Neural progenitor cell (in vitro differentiated cells): ENCODE measurements at regions not wholly inside any gene's neighbourhood (a gene's known extent, or its start where the extent isn't known, plus 50 kb on each side); places are given as distances from the start of the nearest gene placed in this dataset.

Source experiments
- DNase-seq: peaks from one replicate; pipeline ENCODE4 v3.0.0-alpha.2; 2016; ENCODE audit warnings: low spot score
- H2AFZ ChIP-seq: fragments of 200-600 bp; sonication (generic); replicated peaks from 2 replicates; pipeline ENCODE4 v1.6.1; 2016; ENCODE audit warnings: antibody characterized with exemption
- H3F3A ChIP-seq: fragments of 200-600 bp; sonication (generic); 2 replicates; pipeline ENCODE4 v1.6.1; 2016; ENCODE audit warnings: antibody characterized with exemption, low read depth
- H3K27ac ChIP-seq: fragments of 200-600 bp; sonication (generic); 2 replicates; pipeline ENCODE4 v1.5.1; 2016; ENCODE audit warnings: mild to moderate bottlenecking
- H3K27me3 ChIP-seq: fragments of 200-600 bp; sonication (generic); 2 replicates; pipeline ENCODE4 v1.6.1; 2016; ENCODE audit warnings: mild to moderate bottlenecking, moderate library complexity
- H3K36me3 ChIP-seq: fragments of 200-600 bp; sonication (generic); 2 replicates; pipeline ENCODE4 v1.5.1; 2016
- H3K4me1 ChIP-seq: fragments of 200-600 bp; sonication (generic); 2 replicates; pipeline ENCODE4 v1.6.1; 2016; ENCODE audit warnings: mixed run types
- H3K4me2 ChIP-seq: fragments of 200-600 bp; sonication (generic); 2 replicates; pipeline ENCODE4 v1.6.1; 2016
- H3K4me3 ChIP-seq: fragments of 200-600 bp; sonication (generic); 2 replicates; pipeline ENCODE4 v1.5.1; 2016
- H3K79me2 ChIP-seq: fragments of 200-600 bp; sonication (generic); 2 replicates; pipeline ENCODE4 v1.6.1; 2016; ENCODE audit warnings: low read depth
- H3K9ac ChIP-seq: fragments of 200-600 bp; sonication (generic); 2 replicates; pipeline ENCODE4 v1.6.1; 2016
- H3K9me3 ChIP-seq: fragments of 200-600 bp; sonication (generic); 2 replicates; pipeline ENCODE4 v1.5.1; 2016; ENCODE audit warnings: low read depth
- H4K20me1 ChIP-seq: fragments of 200-600 bp; sonication (generic); 2 replicates; pipeline ENCODE4 v1.6.1; 2016; ENCODE audit warnings: low read depth
- H3K27ac Mint-ChIP-seq: 3 replicates; pipeline ENCODE4 v1.8.0; 2021; ENCODE audit warnings: mixed read lengths
- H3K27me3 Mint-ChIP-seq: 2 replicates; pipeline ENCODE4 v1.8.0; 2022; ENCODE audit warnings: low read depth, mild to moderate bottlenecking, inconsistent platforms, moderate library complexity, mixed read lengths; ENCODE audit not compliant: insufficient read depth
- H3K36me3 Mint-ChIP-seq: 3 replicates; pipeline ENCODE4 v1.8.0; 2021; ENCODE audit warnings: mixed read lengths
- H3K4me1 Mint-ChIP-seq: 3 replicates; pipeline ENCODE4 v1.8.0; 2021; ENCODE audit warnings: mixed read lengths
- H3K4me3 Mint-ChIP-seq: 3 replicates; pipeline ENCODE4 v1.8.0; 2021; ENCODE audit warnings: mild to moderate bottlenecking, moderate library complexity, mixed read lengths
- H3K9me3 Mint-ChIP-seq: 3 replicates; pipeline ENCODE4 v1.8.0; 2020; ENCODE audit warnings: mixed read lengths
- CTCF ChIP-seq: fragments of 200-600 bp; sonication (generic); IDR thresholded peaks from 2 replicates; pipeline ENCODE4 v1.5.1; 2017; ENCODE audit warnings: antibody characterized with exemption, mild to moderate bottlenecking
- EZH2 ChIP-seq: fragments of 200-600 bp; sonication (generic); IDR thresholded peaks from 2 replicates; pipeline ENCODE4 v1.6.1; 2017; ENCODE audit warnings: antibody characterized with exemption, mild to moderate bottlenecking, moderate library complexity
- EZH2phosphoT487 ChIP-seq: fragments of 200-600 bp; sonication (generic); IDR thresholded peaks from 2 replicates; pipeline ENCODE4 v1.6.1; 2017; ENCODE audit warnings: antibody characterized with exemption

GRCh38 chr3:163632722-163633121 is 1445.6 kb downstream of the SI start:
- Histone ChIP-seq H3F3A (no peaks in the 10 kb centered on the region), H3K36me3 (no peaks in the 10 kb centered on the region), H3K4me2 (no peak overlapping the region), H3K9me3 (no peaks in the 10 kb centered on the region), H3K9ac (no peak overlapping the region), H4K20me1 (no peaks in the 10 kb centered on the region), H3K27me3 (no peaks in the 10 kb centered on the region), H3K4me1 (no peaks in the 10 kb centered on the region), H2AFZ (no peak overlapping the region), H3K27ac (no peak overlapping the region), H3K79me2 (no peaks in the 10 kb centered on the region), H3K4me3 (no peak overlapping the region)
- no peak overlapping the region for H3K27ac Mint-ChIP-seq
- no peak for TF ChIP-seq EZH2phosphoT487
- no peak for TF ChIP-seq EZH2
- no peak for TF ChIP-seq CTCF
- H3K4me1 Mint-ChIP-seq, result no peaks in the 10 kb centered on the region
- no peaks in the 10 kb centered on the region for H3K36me3 Mint-ChIP-seq
- H3K9me3 Mint-ChIP-seq, result no peaks in the 10 kb centered on the region
- DNase-seq, result no peak
- H3K4me3 Mint-ChIP-seq, result no peak overlapping the region
- no peaks in the 10 kb centered on the region for H3K27me3 Mint-ChIP-seq

DNA sequence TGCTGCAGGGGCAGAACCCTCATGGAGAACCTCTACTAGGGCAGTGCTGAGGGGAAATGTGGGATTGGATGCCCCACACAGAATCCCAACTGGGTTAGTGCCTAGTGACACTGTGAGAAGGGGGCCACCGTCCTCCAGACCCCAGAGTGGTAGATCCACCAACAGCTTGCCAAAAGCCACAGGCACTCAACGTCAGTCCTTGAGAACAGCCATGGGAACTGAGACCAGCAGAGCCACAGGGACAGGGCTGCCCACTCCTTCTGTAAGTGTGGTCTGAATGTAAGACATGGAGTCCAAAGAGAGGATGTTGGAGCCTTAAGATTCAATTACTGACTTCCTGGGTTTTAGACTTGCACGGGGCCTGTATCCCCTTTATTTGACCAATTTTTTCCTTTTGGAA is 1451.5 kb downstream of the SI start:
- Mint-ChIP-seq H3K9me3 (no peaks in the 10 kb centered on the region), H3K27me3 (no peaks in the 10 kb centered on the region), H3K4me3 (no peak overlapping the region), H3K27ac (no peak overlapping the region), H3K4me1 (peaks cover 5% of the 10 kb centered on the region), H3K36me3 (no peaks in the 10 kb centered on the region)
- no peaks in the 10 kb centered on the region for H4K20me1 ChIP-seq
- no peak overlapping the region for H3K9ac ChIP-seq
- no peak overlapping the region for H3K4me3 ChIP-seq
- H3K4me1 ChIP-seq, result no peaks in the 10 kb centered on the region
- no peaks in the 10 kb centered on the region for H3F3A ChIP-seq
- H3K36me3 ChIP-seq, result no peaks in the 10 kb centered on the region
- DNase-seq, result no peak
- H2AFZ ChIP-seq, result no peak overlapping the region
- H3K27ac ChIP-seq, result no peak overlapping the region
- H3K27me3 ChIP-seq, result no peaks in the 10 kb centered on the region
- H3K79me2 ChIP-seq, result no peaks in the 10 kb centered on the region
- TF ChIP-seq CTCF, result no peak
- no peak for TF ChIP-seq EZH2
- no peak for TF ChIP-seq EZH2phosphoT487
- no peak overlapping the region for H3K4me2 ChIP-seq
- no peaks in the 10 kb centered on the region for H3K9me3 ChIP-seq

DNA sequence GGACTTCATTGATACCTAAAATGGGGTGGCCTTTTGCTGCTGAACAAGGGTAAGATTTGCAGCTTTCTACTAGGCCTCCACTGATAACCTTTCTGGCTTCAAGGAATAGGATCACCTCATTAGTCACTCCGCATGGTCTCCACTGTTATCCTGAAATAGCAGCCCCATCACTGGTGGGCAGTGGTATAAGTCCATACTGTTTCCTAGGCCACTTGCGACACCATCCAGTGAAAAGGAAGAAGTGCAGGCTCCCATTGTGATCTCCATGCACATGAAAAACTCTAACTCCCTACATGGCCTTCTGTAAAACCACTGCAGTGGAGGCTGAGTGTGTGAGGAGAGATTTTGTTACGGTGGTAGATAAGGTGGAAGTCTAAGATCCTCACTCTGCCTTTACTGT is 1455.9 kb downstream of the SI start:
- no peak for TF ChIP-seq EZH2phosphoT487
- peak; percentile 75 for TF ChIP-seq CTCF
- TF ChIP-seq EZH2, result no peak
- H3K9ac ChIP-seq, result no peak overlapping the region
- no peaks in the 10 kb centered on the region for H3K79me2 ChIP-seq
- no peaks in the 10 kb centered on the region for H3K9me3 ChIP-seq
- H3K27me3 ChIP-seq, result no peaks in the 10 kb centered on the region
- H2AFZ ChIP-seq, result peak overlapping the region; percentile 90
- peak; percentile 81 for DNase-seq
- H3K36me3 ChIP-seq, result no peaks in the 10 kb centered on the region
- Mint-ChIP-seq H3K27me3 (peaks cover 2% of the 10 kb centered on the region), H3K4me1 (peaks cover 5% of the 10 kb centered on the region), H3K36me3 (no peaks in the 10 kb centered on the region), H3K4me3 (no peak overlapping the region), H3K27ac (peak overlapping the region; percentile 57), H3K9me3 (no peaks in the 10 kb centered on the region)
- no peaks in the 10 kb centered on the region for H3F3A ChIP-seq
- H3K4me1 ChIP-seq, result no peaks in the 10 kb centered on the region
- no peak overlapping the region for H3K4me3 ChIP-seq
- no peak overlapping the region for H3K27ac ChIP-seq
- H4K20me1 ChIP-seq, result no peaks in the 10 kb centered on the region
- no peak overlapping the region for H3K4me2 ChIP-seq

- Mint-ChIP-seq H3K4me3 (no peak overlapping the region), H3K27ac (no peak overlapping the region), H3K36me3 (no peaks in the 10 kb centered on the region), H3K27me3 (no peaks in the 10 kb centered on the region), H3K9me3 (no peaks in the 10 kb centered on the region), H3K4me1 (no peaks in the 10 kb centered on the region)
- Histone ChIP-seq H3F3A (no peaks in the 10 kb centered on the region), H3K4me2 (no peak overlapping the region), H3K9ac (no peak overlapping the region), H4K20me1 (no peaks in the 10 kb centered on the region), H3K79me2 (no peaks in the 10 kb centered on the region), H3K36me3 (no peaks in the 10 kb centered on the region), H3K9me3 (no peaks in the 10 kb centered on the region), H2AFZ (no peak overlapping the region), H3K27me3 (no peaks in the 10 kb centered on the region), H3K4me3 (no peak overlapping the region), H3K27ac (no peak overlapping the region), H3K4me1 (no peaks in the 10 kb centered on the region)
- DNase-seq, result no peak
- no peak for TF ChIP-seq EZH2
- TF ChIP-seq CTCF, result no peak
- TF ChIP-seq EZH2phosphoT487, result no peak
These were observed 1463.4 kb downstream of the SI start for GRCh38 chr3:163614886-163615285.
